IPS-11a (cell line): ENCODE measurements at regions not wholly inside any gene's neighbourhood (a gene's known extent, or its start where the extent isn't known, plus 50 kb on each side); places are given as distances from the start of the nearest gene placed in this dataset.

Experiments
- H3K4me3 ChIP-seq: one replicate; pipeline ENCODE4 v1.5.1; 2013; ENCODE audit warnings: low read depth, low read length, control low read depth

DNA sequence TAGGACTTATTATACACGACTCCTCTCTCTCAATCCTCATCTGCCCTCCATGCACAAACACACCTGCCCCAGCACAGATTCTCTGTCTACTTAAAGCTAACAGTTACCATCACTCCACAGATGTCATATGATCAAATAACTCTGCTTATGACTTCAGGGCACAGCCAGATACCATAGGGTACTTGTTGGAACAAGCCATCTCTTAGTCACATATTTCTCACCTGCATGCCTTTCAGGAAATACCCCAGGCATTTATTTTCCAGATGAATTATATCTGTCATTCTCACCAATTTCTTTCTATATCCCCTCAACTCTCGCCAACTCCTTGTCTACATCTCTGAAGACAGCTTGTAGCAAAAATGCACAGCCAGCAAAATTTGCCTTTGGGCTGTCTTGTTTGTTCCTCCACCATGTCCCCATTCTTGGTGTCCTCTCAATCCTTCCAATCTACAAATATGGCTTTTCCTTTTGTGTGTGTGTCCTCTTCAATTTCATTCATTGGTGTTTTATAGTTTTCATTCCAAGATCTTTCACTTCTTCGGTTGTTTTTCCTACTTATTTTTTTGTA is 353.9 kb upstream of the CAMK1G start:
- H3K4me3 ChIP-seq = no peak overlapping the region

DNA sequence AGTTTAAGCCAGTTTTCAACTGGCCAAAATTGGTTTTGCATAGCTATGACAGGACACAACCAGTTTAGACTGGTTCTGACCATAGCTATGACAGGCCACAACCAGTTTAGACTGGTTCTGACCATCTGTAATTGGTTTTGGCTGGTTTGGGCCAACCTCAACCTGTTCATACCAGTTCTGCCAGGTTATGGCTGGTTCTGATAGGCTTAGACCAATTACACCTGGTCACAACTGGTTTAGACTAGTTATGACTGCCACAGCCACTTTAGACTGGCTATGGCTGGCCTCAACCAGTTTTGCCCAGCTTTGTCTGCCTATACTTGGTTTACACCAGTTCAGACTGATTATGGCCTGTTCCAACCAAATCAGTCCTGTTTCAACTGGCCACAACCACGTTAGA is 353.2 kb upstream of the CAMK1G start:
- no peak overlapping the region for H3K4me3 ChIP-seq

DNA sequence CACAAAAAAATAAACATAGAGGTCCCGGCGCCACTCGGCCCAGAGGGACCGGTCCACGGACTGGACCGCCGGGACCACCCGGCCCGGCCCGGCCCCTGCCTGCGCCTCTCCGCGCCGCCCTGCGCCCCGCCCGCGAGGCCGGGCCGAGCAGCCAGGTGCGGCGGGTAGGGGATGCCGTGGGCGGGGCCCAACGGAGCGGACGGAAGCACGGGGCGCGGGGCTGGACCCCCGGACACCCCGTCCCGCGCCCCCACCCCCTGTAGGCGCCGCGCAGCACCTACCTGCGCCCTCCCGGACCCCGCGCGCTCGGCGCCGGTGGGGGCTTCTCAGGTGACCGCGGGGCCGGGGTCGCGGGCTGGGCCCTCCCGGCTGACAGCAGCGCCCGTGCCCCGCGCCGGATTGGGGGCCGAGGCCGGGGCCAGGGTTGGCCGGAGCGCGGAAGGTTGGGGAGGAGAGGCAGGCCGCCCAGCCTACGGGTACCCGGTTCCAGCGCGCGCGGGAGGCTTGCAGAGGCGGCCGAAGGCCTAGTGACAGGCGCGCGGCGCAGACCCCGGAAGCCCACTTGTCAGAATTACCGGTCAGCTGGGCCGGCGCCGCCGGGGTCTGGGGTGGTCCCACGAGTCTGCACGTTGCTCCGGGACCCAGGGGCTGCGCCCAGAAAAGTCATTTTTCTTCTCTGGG is 351.9 kb upstream of the CAMK1G start:
- H3K4me3 ChIP-seq = no peak overlapping the region

DNA sequence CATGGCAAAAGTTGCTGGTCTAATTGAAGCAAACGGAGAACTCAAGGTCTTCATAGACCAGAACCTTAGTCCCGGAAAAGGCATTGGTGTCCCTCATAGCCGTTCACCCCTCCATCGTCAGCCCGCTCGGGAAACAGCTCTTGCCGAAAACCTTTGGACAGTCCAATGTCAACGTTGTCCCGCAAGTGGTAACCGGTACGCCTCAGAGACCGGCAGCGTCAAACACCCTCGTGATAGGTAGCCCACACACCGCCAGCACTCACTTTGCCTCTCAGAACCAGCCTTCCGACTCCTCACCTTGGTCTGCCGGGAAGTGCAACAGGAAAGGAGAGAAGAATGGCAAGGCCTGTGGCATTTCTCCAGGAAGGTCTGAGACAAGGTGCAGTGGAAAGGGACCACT is 351.3 kb upstream of the CAMK1G start:
- H3K4me3 ChIP-seq = no peak overlapping the region

DNA sequence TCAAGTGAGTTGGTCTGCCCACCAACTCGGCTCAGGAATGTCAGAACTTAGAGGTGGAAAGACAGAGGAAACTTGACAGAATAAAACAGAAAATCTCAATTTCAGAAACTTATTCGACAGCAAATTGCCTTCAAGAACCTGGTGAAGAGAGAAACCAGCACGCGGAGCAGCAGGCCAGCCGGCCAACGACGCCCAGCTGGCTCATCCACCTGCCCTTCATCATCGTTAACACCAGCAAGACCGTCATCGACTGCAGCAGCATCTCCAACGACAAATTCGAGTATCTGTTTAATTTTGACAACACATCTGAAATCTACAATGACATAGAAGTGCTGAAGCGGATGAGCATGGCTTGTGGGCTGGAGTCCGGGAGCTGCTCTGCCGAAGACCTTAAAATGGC is 350.8 kb upstream of the CAMK1G start:
- H3K4me3 ChIP-seq = no peak overlapping the region

DNA sequence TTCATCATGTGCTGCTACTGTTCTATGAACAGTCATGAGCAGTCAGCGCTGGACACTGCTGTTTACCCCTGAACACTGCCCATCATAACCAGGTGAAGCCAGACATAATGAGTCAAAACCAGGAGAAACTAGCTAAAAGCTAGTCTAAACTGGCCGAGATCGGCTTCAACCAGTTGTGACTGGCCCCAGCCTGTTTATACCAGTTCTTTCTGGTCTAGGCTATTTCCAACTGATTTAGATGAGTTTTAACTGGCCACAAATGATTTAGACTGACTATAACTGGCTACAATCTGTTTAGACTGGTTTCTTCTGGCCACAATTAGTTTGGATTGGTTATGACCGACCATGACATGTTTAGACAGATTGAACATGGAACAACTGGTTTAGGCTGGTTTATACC is 348.3 kb upstream of the CAMK1G start:
- H3K4me3 ChIP-seq = no peak overlapping the region

DNA sequence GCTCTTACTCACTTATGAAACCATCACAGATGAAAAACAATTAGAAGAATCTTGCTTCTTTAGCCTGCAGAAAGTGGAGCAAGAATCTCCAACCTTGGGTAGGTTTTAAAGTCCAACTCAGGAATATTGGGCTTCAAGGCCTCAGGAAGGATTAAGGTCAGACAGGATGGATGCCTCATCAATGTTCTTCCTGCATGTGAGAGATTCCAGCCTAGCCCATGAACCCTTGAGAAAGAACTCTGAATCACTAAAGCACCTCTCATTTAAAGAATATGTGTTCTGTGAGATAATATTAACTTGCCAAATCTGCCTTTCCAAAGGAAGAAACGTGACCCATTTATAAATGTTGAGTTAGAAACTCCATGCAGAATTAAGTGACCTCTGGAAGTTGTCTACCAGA is 345.2 kb upstream of the CAMK1G start:
- no peak overlapping the region for H3K4me3 ChIP-seq

DNA sequence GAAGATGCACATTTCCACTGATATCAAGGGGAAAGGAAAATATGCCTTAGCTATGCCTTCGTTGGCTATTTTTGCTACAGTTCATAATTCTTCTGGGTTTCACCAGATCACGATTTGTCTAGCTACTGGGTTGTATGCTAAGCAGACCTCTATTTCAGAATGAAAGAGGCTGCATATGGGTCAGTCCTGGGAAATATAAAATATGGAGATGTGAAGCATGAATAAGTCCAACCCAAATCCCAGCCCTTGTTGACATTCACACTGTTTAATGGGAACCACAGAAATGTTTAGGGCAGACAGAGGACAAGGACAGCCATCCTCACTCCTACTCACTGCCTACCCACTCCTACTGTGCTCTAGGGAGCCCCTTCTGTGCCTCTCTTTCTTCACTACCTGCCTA is 343.2 kb upstream of the CAMK1G start:
- no peak overlapping the region for H3K4me3 ChIP-seq

DNA sequence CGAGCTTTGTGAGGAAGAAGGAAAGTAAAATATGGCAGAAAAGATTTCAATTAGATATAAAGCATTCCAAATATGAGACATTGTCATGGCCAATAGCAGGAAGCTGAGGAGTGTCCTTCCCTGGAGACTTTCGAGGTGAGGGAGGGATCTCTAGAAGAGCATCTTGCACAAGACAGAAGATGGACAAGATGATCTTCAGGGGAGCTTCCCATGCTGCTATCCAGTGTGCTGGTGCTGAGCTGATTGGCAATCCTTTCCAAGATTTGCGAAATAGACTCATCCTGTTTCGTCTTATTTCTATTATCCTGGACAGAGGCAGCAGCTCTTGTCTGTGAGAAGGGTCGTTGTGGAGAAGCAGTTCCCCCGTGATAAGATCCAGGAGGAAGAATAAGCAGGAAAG is 342.0 kb upstream of the CAMK1G start:
- no peak overlapping the region for H3K4me3 ChIP-seq

DNA sequence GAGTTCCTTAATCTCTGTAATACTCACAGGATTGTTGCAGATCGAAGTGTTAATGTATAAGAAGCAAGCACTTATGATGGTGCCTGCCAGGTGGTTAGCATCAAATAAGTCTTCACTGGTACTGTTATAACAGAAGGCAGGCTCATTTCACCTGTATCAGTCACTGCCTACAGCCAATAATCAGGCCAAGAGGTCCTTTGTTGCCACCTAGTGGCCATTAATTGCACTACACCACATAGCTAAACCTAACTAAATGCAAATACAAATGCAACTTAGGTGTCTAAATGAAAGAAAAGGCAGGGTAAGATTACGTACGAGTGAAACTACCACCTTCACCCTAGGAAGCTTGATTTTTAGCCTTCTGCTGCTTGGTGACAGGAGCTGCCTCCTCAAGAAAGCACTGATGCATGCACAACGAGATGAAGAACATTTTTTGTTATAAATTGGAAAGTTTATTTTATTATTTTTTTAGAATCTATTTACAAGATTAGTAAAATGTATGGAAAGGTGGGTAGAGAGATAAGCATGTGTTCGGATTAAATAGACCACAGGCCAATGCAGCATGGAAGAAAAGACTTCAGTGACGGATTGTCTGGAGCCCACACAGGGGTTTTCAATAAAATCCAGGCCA is 334.8 kb upstream of the CAMK1G start:
- H3K4me3 ChIP-seq = no peak overlapping the region

DNA sequence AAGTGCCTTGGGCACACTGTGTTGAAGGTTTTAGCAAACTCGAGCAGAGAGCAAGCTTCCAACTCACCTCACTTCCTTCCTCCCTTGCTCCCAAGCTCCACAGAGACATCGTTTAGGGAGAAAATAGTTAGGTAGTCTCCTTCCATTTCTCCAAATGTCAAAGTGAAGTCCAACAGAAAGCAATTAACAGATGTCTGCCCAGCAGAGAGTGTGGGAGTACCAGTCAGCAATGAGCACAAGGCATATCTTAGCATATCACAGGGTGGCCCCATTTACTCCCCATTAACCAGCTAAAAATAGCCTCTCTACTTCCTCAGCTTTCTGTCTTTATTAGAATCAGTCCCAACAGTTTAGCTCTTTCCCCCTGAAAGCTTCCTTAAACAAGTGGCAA is 334.2 kb upstream of the CAMK1G start:
- H3K4me3 ChIP-seq = no peak overlapping the region

DNA sequence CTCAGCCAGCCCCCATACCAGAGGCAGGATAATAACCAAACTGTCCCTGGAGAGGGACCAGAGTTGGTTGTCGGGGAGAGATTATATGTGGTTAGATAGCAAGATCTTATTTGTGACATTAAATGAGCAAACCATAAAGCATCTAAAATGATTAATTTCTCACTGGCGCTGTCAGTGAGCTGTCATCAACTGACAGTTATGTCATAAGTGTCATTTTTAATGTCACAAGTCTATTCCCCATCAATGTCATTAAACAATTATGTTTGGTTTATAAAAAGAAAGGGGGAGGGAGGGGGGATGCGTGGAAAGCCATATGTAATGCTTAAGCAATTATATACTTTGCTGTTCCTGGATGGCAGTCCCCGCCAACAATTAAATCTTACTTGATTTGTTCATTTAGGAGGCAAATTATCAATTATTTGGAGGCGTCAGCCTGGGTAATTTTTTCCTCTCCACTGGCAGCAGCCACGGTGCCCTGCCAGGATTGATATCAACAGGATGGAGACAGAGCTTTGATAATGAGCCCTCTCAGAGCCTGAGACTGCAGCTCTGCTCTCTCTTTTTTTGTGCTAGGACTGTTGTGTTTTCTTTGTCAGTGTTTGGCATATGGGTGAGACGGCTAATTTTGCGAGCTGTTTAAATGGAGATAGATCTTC is 333.6 kb upstream of the CAMK1G start:
- H3K4me3 ChIP-seq = no peak overlapping the region

DNA sequence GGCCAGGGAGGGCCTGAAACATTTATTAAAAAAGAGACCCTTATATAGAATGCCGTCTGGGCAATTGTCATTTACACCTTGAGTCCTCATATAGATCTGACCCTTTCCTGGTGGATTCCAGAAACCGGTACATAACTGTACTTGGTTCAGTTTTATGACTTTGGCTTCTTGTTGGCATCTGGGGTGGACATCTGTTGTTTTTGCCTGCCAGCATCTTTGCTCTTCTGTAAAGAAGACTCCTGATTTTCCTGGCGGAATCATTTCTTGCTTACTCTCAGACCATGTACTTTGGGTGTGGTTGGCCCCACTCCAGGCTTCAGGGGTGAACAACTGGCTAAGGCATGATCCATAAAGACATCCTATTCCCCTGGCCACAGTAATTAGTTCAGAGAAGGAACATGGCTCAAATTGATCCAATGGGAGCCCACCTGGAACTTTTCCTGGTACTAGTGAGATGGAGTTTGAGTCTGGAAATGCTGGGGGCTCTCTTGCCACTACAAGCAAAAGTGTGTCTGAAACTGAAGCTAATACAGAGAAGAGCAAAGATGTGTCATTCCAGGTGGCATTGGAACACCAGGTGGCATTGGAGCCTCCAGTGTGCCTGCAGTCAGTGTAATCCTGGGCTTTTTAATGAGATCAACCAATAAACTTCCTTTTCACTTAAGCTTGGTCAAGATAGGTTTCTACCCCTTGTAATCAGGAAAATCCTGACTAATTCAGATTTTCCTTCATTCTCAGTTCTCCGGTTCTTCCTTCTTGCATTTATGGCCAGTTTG is 332.5 kb upstream of the CAMK1G start:
- no peak overlapping the region for H3K4me3 ChIP-seq

DNA sequence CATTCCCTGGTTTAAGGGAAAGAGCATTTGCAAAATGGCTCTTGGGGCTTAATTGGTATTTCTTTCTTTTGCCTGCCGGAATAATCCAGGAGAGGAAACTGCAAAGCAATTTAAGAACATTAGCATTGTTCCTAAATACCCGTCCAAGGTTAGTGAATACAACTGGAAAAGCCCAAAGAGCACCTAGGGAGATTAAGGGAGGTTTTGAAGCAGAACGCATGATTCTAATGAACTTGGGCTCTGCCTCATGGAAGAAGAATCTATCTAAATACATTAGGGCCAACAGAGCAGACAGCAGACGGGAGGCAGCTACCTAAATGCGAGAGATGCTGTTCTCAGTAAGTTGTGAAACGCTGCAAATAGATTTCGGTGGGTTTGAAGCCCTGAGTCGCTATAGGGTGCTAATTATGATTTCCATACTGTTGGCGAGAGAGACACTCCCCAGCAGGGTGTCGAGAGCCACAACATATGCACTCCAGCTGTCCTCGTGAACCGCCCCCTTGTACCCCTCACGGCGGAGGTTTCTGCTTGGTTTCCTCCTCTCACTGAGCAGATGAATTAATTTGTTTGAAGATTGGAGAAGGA is 326.7 kb upstream of the CAMK1G start:
- H3K4me3 ChIP-seq = no peak overlapping the region

DNA sequence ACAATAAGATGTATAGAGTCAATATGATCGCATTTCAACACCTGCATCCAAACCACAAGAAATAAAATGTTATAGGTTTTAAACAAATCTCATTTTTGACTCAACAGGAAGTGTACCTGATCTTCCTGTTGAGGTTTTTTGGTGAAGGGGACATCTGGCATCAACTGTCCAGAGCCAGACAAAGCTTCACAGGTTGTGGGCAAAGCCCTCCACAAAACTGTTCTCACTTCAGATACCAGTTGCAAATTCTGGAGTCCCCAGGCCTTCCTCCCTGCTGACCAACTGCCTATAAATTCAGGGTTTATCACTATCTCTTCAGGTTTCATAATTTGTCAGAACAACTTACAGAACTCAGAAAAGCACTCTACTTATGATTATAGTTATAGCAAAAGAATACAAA is 326.1 kb upstream of the CAMK1G start:
- no peak overlapping the region for H3K4me3 ChIP-seq

DNA sequence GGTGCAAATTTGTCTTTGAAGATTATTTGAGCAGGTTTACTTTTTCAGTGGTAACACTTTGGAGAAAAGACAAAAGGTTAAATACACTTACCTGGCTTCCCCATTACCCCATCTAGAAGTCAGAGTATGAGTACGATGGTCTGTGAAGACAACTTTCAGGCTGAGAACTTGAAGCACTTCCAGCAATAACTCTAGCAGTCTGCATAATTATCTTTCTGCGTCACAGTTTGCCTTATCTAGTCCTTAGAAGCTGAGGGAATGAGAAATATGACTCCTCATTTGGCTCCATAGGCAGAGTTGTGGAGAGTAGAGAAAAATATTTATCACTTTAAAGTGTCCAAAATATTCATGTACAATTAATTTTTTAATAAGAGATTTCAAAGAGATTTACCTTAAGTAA is 323.4 kb upstream of the CAMK1G start:
- no peak overlapping the region for H3K4me3 ChIP-seq

DNA sequence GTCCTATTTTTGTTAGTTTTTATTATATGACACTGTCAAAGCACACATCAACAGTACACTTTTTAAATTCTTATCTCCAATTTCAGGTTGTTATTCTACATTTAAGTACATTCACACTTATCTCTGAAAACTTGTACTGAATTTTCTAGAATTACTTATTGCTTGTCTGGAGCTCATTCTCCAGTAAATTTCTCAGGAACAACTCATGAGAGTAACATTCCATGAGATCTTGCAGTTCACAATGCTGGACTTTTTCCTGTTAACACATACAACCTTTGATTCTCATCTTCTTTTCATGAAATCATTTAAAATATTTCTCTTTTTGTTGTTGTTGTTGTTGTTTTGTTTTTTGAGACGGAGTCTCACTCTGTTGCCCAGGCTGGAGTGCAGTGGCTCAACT is 320.9 kb upstream of the CAMK1G start:
- no peak overlapping the region for H3K4me3 ChIP-seq

DNA sequence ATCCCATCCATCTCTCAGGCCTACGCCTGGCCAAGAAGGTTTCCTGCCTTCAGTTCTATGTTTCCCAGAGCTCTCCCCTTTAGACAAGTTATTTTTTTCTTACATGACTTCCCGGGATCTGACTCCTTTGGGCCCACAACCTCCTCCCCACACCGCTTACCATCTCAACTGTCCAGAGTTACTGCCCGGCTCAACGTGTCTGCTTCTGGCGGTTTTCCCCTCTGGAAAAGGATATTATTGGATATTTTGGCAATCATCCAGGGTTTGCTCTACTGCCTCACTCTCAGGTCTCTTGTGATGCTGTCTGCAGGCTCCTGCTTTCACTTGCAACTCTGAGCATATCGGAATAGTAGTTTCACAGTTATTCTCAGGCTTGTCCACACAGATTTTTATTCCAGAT is 318.2 kb upstream of the CAMK1G start:
- no peak overlapping the region for H3K4me3 ChIP-seq

DNA sequence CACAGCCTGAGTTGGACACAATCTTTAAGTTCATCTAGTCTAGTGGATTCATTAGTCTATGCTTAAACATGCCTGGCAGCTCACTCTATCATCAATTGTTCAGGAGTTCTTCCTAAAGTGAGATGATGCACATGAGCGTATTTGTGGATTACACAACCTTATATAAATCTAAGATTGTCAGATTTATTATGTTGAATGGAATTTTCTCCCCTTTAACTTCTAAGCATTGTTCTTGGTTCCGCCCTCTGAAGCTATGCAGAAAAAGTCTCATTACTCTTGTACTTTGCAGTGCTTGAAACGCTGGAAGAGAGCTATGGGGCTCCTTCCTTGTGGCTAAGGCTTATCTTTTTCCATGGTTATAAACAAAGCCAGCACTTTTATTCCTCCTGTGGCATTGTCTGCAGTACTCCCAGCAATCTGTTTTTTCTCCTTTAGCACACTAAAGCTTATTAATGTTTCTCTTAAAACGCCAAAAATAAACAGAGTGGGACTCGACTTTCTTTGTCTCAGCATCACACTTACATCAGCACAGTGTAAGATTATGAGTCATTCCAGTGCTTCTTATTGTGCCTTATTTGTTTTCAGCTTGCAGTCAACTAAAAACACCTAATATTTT is 316.8 kb upstream of the CAMK1G start:
- H3K4me3 ChIP-seq = no peak overlapping the region

DNA sequence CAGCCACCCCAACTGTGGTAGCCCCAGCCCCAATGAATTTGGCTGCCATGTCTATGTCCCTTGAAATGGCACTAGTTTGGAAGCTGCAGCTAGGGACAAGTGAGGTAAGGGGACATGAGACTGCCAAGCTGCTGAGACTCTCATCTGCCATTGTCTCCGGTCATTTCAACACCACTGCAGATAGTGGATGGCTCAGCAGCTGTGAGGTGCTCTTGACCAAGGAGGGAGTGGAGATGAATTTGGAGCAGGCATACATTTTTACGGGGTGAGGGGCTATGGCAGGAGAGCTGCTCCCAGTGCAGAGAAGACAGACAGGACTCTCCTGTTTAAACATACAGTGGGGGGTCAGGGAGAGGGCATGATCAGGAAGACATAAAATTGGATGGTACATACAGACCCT is 315.5 kb upstream of the CAMK1G start:
- H3K4me3 ChIP-seq = no peak overlapping the region

DNA sequence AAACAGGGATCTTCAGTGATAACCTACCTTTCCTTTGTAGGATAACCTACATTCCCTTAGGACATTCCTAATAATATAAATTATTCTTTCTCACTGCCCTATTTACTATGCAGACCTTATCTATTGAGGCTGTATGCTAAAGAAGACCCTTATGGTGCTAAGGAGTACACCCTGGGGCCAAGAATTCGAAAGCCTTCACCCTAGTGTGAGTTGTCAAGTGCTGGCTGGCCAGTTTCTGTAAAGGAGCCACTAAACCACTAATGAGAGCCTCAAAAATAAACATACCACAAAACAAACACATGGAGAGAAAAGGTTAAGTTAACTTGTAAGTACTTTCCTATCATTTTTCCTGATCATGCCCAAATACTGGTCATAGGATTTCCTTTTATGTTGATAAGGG is 315.0 kb upstream of the CAMK1G start:
- no peak overlapping the region for H3K4me3 ChIP-seq
